ENCODE measurements at regions not wholly inside any gene's neighbourhood (a gene's known extent, or its start where the extent isn't known, plus 50 kb on each side); places are given as distances from the start of the nearest gene placed in this dataset.
A peak's percentile ranks its signal among the peaks of the same experiment; 100 is the strongest.

DNA sequence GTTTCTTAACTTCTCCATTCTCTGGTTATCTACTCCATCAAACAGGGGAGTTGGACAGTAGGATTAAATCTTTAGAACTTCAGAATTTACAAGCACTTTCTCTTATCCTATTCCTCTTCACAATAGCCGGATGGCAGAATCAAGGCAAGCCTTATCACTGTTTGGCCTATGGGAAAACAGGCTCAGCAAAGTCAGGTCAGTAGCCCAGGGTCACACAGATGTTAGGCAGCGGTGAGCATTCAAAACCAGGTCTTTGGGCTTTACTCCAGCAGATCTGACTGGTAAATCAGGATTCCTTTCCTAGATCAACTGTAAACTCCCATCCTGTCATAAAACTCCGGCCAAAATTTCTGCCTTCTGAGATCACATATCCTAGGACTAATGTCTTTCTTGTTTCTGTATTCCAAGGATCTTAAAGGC, 258.4 kb downstream of the OPA1 start:
- peaks cover 39% of the 10 kb centered on the region for H3K4me1 Mint-ChIP-seq (ENCODE audit: unreplicated experiment)
- H3K9me3 Mint-ChIP-seq (ENCODE audit: unreplicated experiment): no peaks in the 10 kb centered on the region
- TF ChIP-seq, protein P1, sequence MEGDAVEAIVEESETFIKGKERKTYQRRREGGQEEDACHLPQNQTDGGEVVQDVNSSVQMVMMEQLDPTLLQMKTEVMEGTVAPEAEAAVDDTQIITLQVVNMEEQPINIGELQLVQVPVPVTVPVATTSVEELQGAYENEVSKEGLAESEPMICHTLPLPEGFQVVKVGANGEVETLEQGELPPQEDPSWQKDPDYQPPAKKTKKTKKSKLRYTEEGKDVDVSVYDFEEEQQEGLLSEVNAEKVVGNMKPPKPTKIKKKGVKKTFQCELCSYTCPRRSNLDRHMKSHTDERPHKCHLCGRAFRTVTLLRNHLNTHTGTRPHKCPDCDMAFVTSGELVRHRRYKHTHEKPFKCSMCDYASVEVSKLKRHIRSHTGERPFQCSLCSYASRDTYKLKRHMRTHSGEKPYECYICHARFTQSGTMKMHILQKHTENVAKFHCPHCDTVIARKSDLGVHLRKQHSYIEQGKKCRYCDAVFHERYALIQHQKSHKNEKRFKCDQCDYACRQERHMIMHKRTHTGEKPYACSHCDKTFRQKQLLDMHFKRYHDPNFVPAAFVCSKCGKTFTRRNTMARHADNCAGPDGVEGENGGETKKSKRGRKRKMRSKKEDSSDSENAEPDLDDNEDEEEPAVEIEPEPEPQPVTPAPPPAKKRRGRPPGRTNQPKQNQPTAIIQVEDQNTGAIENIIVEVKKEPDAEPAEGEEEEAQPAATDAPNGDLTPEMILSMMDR (IDR thresholded peaks at IDR 0.05; ENCODE audit: unreplicated experiment): no peak
- H3K27me3 Mint-ChIP-seq (ENCODE audit: unreplicated experiment): peaks cover 4% of the 10 kb centered on the region
- no peaks in the 10 kb centered on the region for H3K36me3 Mint-ChIP-seq (ENCODE audit: low read depth, unreplicated experiment)
- DNase-seq (ENCODE audit: low spot score): no peak
- no peak overlapping the region for H3K4me3 Mint-ChIP-seq (ENCODE audit: unreplicated experiment)
- peak overlapping the region; percentile 30 for H3K27ac Mint-ChIP-seq (ENCODE audit: unreplicated experiment)

DNA sequence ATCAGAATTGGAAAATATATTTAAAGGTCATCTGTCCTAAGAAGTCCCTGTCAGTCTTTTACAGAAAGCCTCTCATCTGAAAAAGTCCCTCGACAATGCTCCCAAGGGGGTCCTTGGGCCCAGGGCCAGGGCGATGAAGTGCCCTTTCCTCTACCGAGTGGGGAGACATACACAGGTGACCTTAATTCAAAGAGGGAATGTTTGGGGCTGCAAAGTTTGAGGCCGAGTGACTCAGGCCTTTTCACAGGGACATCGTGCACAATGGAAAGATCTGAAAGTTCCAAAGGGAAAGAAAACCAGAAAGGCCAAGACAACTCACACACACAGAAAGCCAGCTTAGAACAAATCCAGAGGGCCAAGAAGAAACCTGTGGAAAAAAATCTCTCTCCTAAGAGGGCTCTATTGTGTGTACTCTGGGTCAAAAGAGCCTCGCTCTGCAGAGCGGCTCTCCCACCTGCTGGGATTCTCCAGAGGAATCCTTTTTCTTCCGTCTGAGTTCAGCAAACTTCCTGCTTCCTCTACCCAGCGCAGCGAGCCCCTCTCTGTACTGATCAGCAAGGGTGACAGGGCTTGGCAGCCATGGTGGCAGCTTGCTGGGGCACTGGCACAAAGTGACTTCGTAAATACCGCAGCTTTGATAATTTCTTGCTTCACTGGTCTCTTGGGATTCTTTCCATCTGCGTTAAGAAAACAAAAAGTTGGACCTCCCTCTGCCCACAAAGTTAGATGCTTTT, 259.1 kb downstream of the OPA1 start:
- Mint-ChIP-seq H3K27ac (ENCODE audit: unreplicated experiment) (peak overlapping the region; percentile 5), H3K9me3 (ENCODE audit: unreplicated experiment) (no peaks in the 10 kb centered on the region), H3K27me3 (ENCODE audit: unreplicated experiment) (peaks cover 4% of the 10 kb centered on the region), H3K36me3 (ENCODE audit: low read depth, unreplicated experiment) (no peaks in the 10 kb centered on the region), H3K4me3 (ENCODE audit: unreplicated experiment) (no peak overlapping the region), H3K4me1 (ENCODE audit: unreplicated experiment) (peaks cover 36% of the 10 kb centered on the region)
- DNase-seq (ENCODE audit: low spot score): peak; percentile 30
- TF ChIP-seq, protein P1 (IDR thresholded peaks at IDR 0.05; ENCODE audit: unreplicated experiment): no peak

DNA sequence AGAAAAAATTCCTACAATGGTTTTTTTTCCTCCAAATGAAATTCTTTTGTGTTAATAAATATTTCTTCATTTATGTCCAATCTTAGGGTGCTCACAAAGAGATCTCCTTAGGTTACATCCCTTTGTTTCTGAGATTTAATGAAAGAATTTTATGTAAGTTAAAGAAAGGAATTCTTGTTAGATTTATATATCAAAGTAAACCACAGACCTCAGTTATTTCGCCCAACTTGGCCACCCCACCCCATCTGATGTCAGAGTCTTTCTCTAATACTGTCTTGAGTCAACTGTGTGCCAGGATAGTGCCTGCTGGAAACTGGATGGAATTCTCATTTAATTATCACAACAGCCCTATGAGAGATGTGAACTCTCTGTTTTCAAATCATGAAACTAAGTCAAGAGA, 259.9 kb downstream of the OPA1 start:
- DNase-seq (ENCODE audit: low spot score): no peak
- Mint-ChIP-seq H3K36me3 (ENCODE audit: low read depth, unreplicated experiment) (no peaks in the 10 kb centered on the region), H3K9me3 (ENCODE audit: unreplicated experiment) (no peaks in the 10 kb centered on the region), H3K4me3 (ENCODE audit: unreplicated experiment) (no peak overlapping the region), H3K4me1 (ENCODE audit: unreplicated experiment) (peaks cover 36% of the 10 kb centered on the region), H3K27me3 (ENCODE audit: unreplicated experiment) (peaks cover 4% of the 10 kb centered on the region), H3K27ac (ENCODE audit: unreplicated experiment) (peak overlapping the region; percentile 73)
- TF ChIP-seq, protein P1 (IDR thresholded peaks at IDR 0.05; ENCODE audit: unreplicated experiment): no peak

DNA sequence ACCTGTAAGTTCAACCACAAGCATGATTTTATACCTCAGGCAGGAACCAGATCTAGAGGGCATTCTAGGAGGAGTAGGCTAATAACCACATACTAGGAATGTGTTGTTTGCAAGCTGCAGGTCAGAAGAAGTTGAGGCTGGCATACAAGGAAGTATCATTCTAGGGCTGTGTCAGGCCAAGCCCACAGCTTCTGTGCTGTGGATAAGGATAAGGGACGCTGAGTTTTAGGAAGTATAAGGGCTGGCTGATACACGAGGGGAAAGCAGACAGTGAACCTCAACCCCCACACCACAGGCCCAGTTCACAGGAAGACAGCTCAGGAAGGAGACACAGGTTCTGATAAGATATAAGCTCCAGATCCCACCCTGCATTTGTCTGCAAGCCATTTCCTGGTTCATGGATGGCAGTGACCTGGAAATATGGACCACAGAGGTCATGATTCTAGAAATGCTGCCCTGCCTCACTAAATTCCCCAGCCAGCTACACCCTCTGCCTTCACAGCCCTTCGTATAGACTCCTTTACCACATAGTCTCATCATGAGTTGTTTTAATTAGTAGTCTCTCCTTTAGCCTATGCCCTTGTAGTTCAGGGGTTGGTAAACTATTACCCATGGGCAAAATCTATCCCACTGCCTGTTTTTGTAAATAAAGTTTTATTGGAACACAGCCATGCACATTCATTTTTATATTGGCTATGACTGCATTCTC, 260.7 kb downstream of the OPA1 start:
- Mint-ChIP-seq H3K36me3 (ENCODE audit: low read depth, unreplicated experiment) (no peaks in the 10 kb centered on the region), H3K4me1 (ENCODE audit: unreplicated experiment) (peaks cover 36% of the 10 kb centered on the region), H3K4me3 (ENCODE audit: unreplicated experiment) (no peak overlapping the region), H3K9me3 (ENCODE audit: unreplicated experiment) (no peaks in the 10 kb centered on the region), H3K27me3 (ENCODE audit: unreplicated experiment) (peaks cover 4% of the 10 kb centered on the region), H3K27ac (ENCODE audit: unreplicated experiment) (peak overlapping the region; percentile 73)
- no peak for DNase-seq (ENCODE audit: low spot score)
- TF ChIP-seq, protein P1 (IDR thresholded peaks at IDR 0.05; ENCODE audit: unreplicated experiment): no peak

DNA sequence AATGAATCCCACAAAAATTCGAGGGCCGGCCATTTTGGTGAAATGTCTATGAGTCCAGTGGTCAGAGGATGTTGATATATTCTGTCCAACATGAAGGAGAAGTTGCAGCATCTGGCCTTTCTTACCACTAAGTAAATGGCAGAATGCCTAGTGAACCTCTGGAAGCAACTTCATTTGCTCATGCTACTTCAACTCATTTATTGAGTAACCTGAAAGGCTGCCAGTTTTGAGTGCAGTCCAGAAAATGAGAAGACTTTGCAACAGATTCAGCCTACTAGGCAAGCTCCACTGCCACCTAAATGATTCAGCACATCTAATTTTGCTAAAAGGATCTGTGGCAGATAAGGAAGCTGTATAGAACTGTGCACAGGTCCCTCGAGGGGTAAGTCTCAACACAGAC, 265.0 kb downstream of the OPA1 start:
- Mint-ChIP-seq H3K9me3 (ENCODE audit: unreplicated experiment) (no peaks in the 10 kb centered on the region), H3K27me3 (ENCODE audit: unreplicated experiment) (peaks cover 3% of the 10 kb centered on the region), H3K4me1 (ENCODE audit: unreplicated experiment) (peaks cover 15% of the 10 kb centered on the region), H3K4me3 (ENCODE audit: unreplicated experiment) (no peak overlapping the region), H3K27ac (ENCODE audit: unreplicated experiment) (no peak overlapping the region), H3K36me3 (ENCODE audit: low read depth, unreplicated experiment) (no peaks in the 10 kb centered on the region)
- no peak for DNase-seq (ENCODE audit: low spot score)
- TF ChIP-seq, protein P1 (IDR thresholded peaks at IDR 0.05; ENCODE audit: unreplicated experiment): no peak

Data from endothelial cell (in vitro differentiated cells).